H9 (cell line): ENCODE measurements at regions not wholly inside any gene's neighbourhood (a gene's known extent, or its start where the extent isn't known, plus 50 kb on each side); places are given as distances from the start of the nearest gene placed in this dataset.

ENCODE experiments used
- DNase-seq: peaks from one replicate; pipeline ENCODE4 v3.0.0-alpha.2; 2017
- H2AFZ ChIP-seq: one replicate; pipeline ENCODE4 v1.6.1; 2013; ENCODE audit warnings: mild to moderate bottlenecking, low read length, control low read depth, moderate library complexity
- H2AK5ac ChIP-seq: 2 replicates; pipeline ENCODE4 v1.6.1; 2013; ENCODE audit warnings: low read length, control low read depth, mixed read lengths; ENCODE audit not compliant: insufficient read length
- H2BK120ac ChIP-seq: one replicate; pipeline ENCODE4 v1.6.1; 2013; ENCODE audit warnings: low read depth, mild to moderate bottlenecking, low read length, control low read depth, inconsistent platforms; ENCODE audit not compliant: poor library complexity, severe bottlenecking
- H2BK12ac ChIP-seq: 2 replicates; pipeline ENCODE4 v1.6.1; 2013; ENCODE audit warnings: low read length, control low read depth, mixed read lengths, low read depth; ENCODE audit not compliant: insufficient read length
- H2BK15ac ChIP-seq: 2 replicates; pipeline ENCODE4 v1.6.1; 2013; ENCODE audit warnings: low read depth, low read length, control low read depth
- H2BK20ac ChIP-seq: one replicate; pipeline ENCODE4 v1.6.1; 2013; ENCODE audit warnings: low read depth, mild to moderate bottlenecking, low read length, control low read depth, inconsistent platforms; ENCODE audit not compliant: poor library complexity, severe bottlenecking
- H2BK5ac ChIP-seq: 2 replicates; pipeline ENCODE4 v1.6.1; 2013; ENCODE audit warnings: low read length, control low read depth, mixed read lengths; ENCODE audit not compliant: insufficient read length
- H3K14ac ChIP-seq: 2 replicates; pipeline ENCODE4 v1.6.1; 2013; ENCODE audit warnings: low read length, control low read depth; ENCODE audit not compliant: insufficient read depth
- H3K18ac ChIP-seq: 2 replicates; pipeline ENCODE4 v1.6.1; 2013; ENCODE audit warnings: low read depth, mild to moderate bottlenecking, mixed read lengths, low read length, control low read depth; ENCODE audit not compliant: insufficient read length
- H3K23ac ChIP-seq: 2 replicates; pipeline ENCODE4 v1.6.1; 2013; ENCODE audit warnings: low read length, control low read depth, mixed read lengths, low read depth; ENCODE audit not compliant: insufficient read length
- H3K23me2 ChIP-seq: 2 replicates; pipeline ENCODE4 v1.6.1; 2013; ENCODE audit warnings: low read depth, mild to moderate bottlenecking, mixed read lengths, low read length, control low read depth; ENCODE audit not compliant: insufficient read length, poor library complexity, severe bottlenecking
- H3K27ac ChIP-seq: 2 replicates; pipeline ENCODE4 v1.5.1; 2013; ENCODE audit warnings: low read length, control low read depth, mixed read lengths, low read depth; ENCODE audit not compliant: insufficient read length
- H3K27me3 ChIP-seq: 2 replicates; pipeline ENCODE4 v1.6.1; 2013; ENCODE audit warnings: low read length, control low read depth, inconsistent platforms; ENCODE audit not compliant: insufficient read depth
- H3K4ac ChIP-seq: 2 replicates; pipeline ENCODE4 v1.6.1; 2013; ENCODE audit warnings: low read depth, mild to moderate bottlenecking, control low read depth, inconsistent platforms, low read length, moderate library complexity
- H3K4me1 ChIP-seq: 2 replicates; pipeline ENCODE4 v1.6.1; 2013; ENCODE audit warnings: low read length, control low read depth, inconsistent platforms; ENCODE audit not compliant: insufficient read depth
- H3K4me2 ChIP-seq: 2 replicates; pipeline ENCODE4 v1.6.1; 2013; ENCODE audit warnings: low read length, control low read depth, mixed read lengths; ENCODE audit not compliant: insufficient read length, insufficient read depth
- H3K56ac ChIP-seq: 2 replicates; pipeline ENCODE4 v1.6.1; 2013; ENCODE audit warnings: low read depth, mild to moderate bottlenecking, mixed read lengths, low read length, control low read depth; ENCODE audit not compliant: insufficient read length
- H3K79me1 ChIP-seq: 2 replicates; pipeline ENCODE4 v1.6.1; 2013; ENCODE audit warnings: low read depth, mild to moderate bottlenecking, moderate library complexity, low read length, control low read depth, inconsistent platforms; ENCODE audit not compliant: insufficient read depth, poor library complexity, severe bottlenecking
- H3K79me2 ChIP-seq: 2 replicates; pipeline ENCODE4 v1.6.1; 2013; ENCODE audit warnings: low read length, control low read depth, inconsistent platforms; ENCODE audit not compliant: insufficient read depth
- H3K9ac ChIP-seq: 2 replicates; pipeline ENCODE4 v1.6.1; 2013; ENCODE audit warnings: low read length, control low read depth, mixed read lengths; ENCODE audit not compliant: insufficient read length; ENCODE audit errors: extremely low read depth
- H3K9me3 ChIP-seq: one replicate; pipeline ENCODE4 v1.6.1; 2013; ENCODE audit warnings: low read depth, low read length, inconsistent platforms; ENCODE audit not compliant: control insufficient read depth
- H3T11ph ChIP-seq: one replicate; pipeline ENCODE4 v1.6.1; 2013; ENCODE audit warnings: mild to moderate bottlenecking, low read length, control low read depth, inconsistent platforms
- H4K20me1 ChIP-seq: one replicate; pipeline ENCODE4 v1.6.1; 2013; ENCODE audit not compliant: control insufficient read depth, insufficient read length, insufficient read depth
- H4K5ac ChIP-seq: 2 replicates; pipeline ENCODE4 v1.6.1; 2013; ENCODE audit warnings: low read depth, mild to moderate bottlenecking, mixed read lengths, low read length, control low read depth; ENCODE audit not compliant: insufficient read length
- H4K8ac ChIP-seq: replicated peaks from 2 replicates; pipeline ENCODE4 v1.6.1; 2013; ENCODE audit warnings: low read length, control low read depth, mixed read lengths, low read depth; ENCODE audit not compliant: insufficient read length
- H4K91ac ChIP-seq: 2 replicates; pipeline ENCODE4 v1.6.1; 2013; ENCODE audit warnings: low read depth, mild to moderate bottlenecking, moderate library complexity, mixed read lengths, low read length, control low read depth; ENCODE audit not compliant: insufficient read length
- H3K27ac Mint-ChIP-seq, 3 experiments: 2 replicates in 2 of 3; 3 replicates in 1 of 3; pipeline ENCODE4 v1.8.0; 2020 to 2021; ENCODE audit warnings: mixed read lengths in 3 of 3, mild to moderate bottlenecking in 1 of 3, moderate library complexity in 1 of 3
- H3K27me3 Mint-ChIP-seq: 2 replicates; pipeline ENCODE4 v1.8.0; 2021; ENCODE audit warnings: low read depth, mild to moderate bottlenecking, moderate library complexity, mixed read lengths
- H3K36me3 Mint-ChIP-seq, 3 experiments: 2 replicates in 2 of 3; 3 replicates in 1 of 3; pipeline ENCODE4 v1.8.0; 2020 to 2021; ENCODE audit warnings: low read depth in 3 of 3, mixed read lengths in 3 of 3; ENCODE audit not compliant: insufficient read depth in 1 of 3
- H3K4me1 Mint-ChIP-seq, 2 experiments: 2 replicates each; pipeline ENCODE4 v1.8.0; 2020; ENCODE audit warnings: mixed read lengths in 2 of 2
- H3K4me3 Mint-ChIP-seq, 2 experiments: 2 replicates in 1 of 2; 3 replicates in 1 of 2; pipeline ENCODE4 v1.8.0; 2020 to 2021; ENCODE audit warnings: mild to moderate bottlenecking in 2 of 2, mixed read lengths in 2 of 2, moderate library complexity in 1 of 2
- H3K9me3 Mint-ChIP-seq, 2 experiments: 2 replicates in 1 of 2; 3 replicates in 1 of 2; pipeline ENCODE4 v1.8.0; 2020; ENCODE audit warnings: mild to moderate bottlenecking in 2 of 2, mixed read lengths in 2 of 2, moderate library complexity in 1 of 2
- WGBS: extraction: QIAGEN DNeasy Blood & Tissue Kit; methylation state at CpG from one replicate; pipeline ENCODE4 v1.1.7; 2013; ENCODE audit warnings: missing lambda C conversion rate, low lambda C conversion rate, mixed read lengths; ENCODE audit not compliant: insufficient read length; ENCODE audit errors: extremely low coverage; 5-methylcytosine and 5-hydroxymethylcytosine counted together
- TF ChIP-seq, protein P1 (sequence below): fragments of 200-600 bp; sonication (generic); conservative IDR thresholded peaks from 3 replicates; pipeline ENCODE4 v1.8.0; 2021; ENCODE audit warnings: antibody characterized with exemption, mild to moderate bottlenecking

DNA sequence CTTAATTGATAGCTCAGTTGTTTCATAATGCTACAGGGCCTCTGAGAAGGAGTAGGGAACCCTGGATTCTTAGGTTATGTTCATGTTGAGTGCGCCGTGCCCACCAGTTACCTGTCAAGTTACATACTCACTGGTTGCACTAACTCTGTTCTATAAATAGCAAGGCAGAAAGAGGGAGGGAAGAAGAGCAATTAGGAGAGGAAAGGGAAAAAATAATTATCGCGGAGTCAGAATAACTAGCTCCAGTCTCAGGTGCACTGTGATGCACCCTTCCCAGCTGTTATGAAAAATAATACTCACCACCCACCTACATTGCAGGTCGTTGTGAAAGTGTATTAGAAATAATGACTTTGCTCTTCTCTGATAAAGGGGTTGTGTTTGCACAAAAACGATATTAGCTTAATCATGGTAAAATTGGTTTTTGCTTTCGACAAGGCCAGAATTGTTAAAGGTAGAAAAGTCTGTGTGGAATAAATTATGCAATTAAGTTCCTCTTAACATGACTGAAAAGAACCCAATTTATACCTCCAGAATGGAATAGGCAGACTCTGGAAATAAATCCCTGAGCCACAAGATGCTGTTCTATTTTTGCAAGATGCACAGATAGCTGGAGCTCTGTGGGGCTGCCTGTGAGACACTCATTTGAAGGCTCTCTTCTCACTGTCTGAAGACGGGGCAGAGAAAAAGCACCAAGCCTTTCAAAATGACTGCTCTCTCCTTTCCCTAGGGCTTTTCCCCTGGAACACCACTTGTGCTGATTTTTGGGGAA lies 137.6 kb upstream of the PITRM1 start:
- H2BK20ac ChIP-seq = no peak overlapping the region
- H2AFZ ChIP-seq = no peak overlapping the region
- H3K4me1 ChIP-seq = no peaks in the 10 kb centered on the region; the same call in 1 of the 2 replicates
- WGBS = no CpG with 5 or more reads among the region's 8 CpGs
- no peak overlapping the region for H3K4me3 Mint-ChIP-seq
- H2BK12ac ChIP-seq = no peak overlapping the region
- no peak overlapping the region for H2BK5ac ChIP-seq
- H3K23me2 ChIP-seq = no peaks in the 10 kb centered on the region
- no peaks in the 10 kb centered on the region for H3K79me2 ChIP-seq
- H4K20me1 ChIP-seq = no peaks in the 10 kb centered on the region
- no peaks in the 10 kb centered on the region; a peak in 1 of 5 replicates for H3K9me3 Mint-ChIP-seq
- H4K5ac ChIP-seq = no peak overlapping the region
- peaks cover 18% of the 10 kb centered on the region for H3K27me3 Mint-ChIP-seq
- H3K4me2 ChIP-seq = no peak overlapping the region
- no peaks in the 10 kb centered on the region; the same call in 1 of the 2 replicates for H3K27me3 ChIP-seq
- no peak overlapping the region for H2BK15ac ChIP-seq
- H3K9ac ChIP-seq = no peak overlapping the region
- no peak overlapping the region for H3K18ac ChIP-seq
- H3K56ac ChIP-seq = no peak overlapping the region
- TF ChIP-seq, protein P1, sequence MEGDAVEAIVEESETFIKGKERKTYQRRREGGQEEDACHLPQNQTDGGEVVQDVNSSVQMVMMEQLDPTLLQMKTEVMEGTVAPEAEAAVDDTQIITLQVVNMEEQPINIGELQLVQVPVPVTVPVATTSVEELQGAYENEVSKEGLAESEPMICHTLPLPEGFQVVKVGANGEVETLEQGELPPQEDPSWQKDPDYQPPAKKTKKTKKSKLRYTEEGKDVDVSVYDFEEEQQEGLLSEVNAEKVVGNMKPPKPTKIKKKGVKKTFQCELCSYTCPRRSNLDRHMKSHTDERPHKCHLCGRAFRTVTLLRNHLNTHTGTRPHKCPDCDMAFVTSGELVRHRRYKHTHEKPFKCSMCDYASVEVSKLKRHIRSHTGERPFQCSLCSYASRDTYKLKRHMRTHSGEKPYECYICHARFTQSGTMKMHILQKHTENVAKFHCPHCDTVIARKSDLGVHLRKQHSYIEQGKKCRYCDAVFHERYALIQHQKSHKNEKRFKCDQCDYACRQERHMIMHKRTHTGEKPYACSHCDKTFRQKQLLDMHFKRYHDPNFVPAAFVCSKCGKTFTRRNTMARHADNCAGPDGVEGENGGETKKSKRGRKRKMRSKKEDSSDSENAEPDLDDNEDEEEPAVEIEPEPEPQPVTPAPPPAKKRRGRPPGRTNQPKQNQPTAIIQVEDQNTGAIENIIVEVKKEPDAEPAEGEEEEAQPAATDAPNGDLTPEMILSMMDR = no peak
- no peaks in the 10 kb centered on the region for H3K79me1 ChIP-seq
- no peak for DNase-seq
- H3K36me3 Mint-ChIP-seq = no peaks in the 10 kb centered on the region
- H4K8ac ChIP-seq = no peak overlapping the region
- no peak overlapping the region for H3K27ac Mint-ChIP-seq
- H3K23ac ChIP-seq = no peak overlapping the region
- no peak overlapping the region for H3K4ac ChIP-seq
- H3K4me1 Mint-ChIP-seq = peaks cover 15 to 21% of the 10 kb centered on the region in 2 experiments
- H3K14ac ChIP-seq = no peak overlapping the region
- no peak overlapping the region for H3K27ac ChIP-seq
- no peaks in the 10 kb centered on the region for H3K9me3 ChIP-seq
- no peak overlapping the region for H4K91ac ChIP-seq
- no peak overlapping the region for H2AK5ac ChIP-seq
- H2BK120ac ChIP-seq = no peak overlapping the region
- H3T11ph ChIP-seq = no peak overlapping the region
